ENCODE measurements at regions not wholly inside any gene's neighbourhood (a gene's known extent, or its start where the extent isn't known, plus 50 kb on each side); places are given as distances from the start of the nearest gene placed in this dataset.

DNA sequence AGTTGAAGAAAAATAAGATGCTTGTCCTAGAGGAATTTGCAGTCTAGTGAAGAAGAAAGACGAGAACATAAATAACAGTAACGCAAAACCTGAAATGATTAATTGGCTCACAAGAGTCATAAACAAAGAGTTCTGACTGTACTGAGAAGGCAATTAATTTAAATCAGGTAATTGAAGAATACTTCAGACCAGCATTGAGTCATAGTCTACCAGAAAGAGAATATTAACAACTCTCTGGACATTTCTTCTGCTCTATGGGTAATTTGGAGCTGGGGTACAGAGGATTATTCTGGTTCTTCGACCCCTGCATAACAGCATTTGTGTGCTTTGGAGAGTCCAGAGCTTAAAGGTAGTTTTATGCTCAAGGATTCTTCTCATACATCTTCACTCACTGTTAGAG is 390.3 kb upstream of the DCN start:
- no peak for DNase-seq (ENCODE audit: extremely low read depth, low read depth)

DNA sequence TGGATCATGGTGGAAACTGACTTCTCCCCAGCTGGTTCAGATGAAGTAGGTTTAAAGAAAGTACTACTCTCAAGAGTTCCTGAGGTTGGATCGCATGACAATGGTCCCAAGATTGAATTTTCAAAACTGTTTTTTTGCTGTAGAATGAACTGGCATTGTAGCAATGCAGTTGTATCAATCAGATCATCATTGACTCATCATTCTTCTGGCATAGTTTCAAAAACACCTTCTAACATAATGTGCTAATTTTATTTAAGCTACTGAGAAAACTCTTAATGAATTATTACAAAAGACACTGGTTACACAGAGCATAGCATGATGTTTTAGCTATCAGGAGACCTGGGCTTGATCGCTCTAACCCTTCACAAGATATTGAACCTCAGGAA is 384.5 kb upstream of the DCN start:
- DNase-seq (ENCODE audit: extremely low read depth, low read depth) = no peak

DNA sequence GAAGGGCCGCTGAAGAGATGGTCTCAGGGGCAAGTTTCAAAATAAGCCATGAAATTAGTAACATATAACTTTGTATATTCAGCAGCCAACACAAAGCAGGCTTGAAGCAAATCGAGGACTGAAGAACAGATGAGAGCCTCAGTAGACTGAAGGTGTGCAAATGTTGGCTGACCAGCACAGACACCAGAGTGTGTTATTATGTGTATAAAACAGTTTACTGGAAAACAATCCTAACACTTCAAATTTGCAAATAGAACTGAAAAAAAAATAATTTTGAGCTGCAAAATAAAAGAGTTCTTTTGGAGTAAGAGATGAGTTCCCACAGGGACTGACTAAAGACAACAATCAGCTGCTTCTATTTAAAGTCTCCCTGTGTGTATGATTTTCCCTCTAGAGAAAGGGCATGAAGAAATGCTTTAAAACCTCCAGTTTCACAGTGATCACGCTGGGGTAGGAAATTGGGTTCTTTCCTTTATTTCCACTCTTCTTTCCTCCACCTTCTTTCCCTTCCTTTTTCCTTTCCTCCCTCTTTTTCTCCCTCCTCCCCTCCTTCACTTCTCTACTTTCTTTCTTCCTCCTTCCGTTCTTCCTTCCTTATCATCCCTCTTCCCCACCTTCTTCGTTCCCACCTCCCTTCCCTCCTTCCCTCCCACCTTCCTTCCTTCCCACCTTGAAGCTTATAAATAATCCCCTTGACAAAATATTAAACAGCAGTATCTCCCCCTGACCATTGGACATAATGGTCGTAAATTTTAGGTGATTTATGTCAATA is 383.9 kb upstream of the DCN start:
- DNase-seq (ENCODE audit: extremely low read depth, low read depth) = no peak

DNA sequence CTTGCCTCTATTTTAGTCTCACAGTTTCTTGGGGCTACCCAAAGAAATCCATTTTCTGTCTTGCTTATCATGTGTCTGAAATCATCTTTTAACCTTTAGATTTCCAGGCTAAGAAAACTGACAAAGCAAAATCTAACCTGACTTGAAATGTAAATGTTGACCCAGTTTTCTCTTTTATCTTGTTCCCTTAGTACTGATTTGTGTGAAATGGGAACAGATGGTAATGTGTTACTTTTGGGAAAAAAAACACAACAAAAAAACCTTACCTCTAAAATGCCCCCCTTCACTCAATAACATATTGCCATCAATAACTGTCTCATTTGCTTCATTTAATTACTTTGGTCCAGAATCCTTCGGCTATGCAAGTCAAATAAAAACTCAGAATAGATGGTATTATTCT is 383.2 kb upstream of the DCN start:
- DNase-seq (ENCODE audit: extremely low read depth, low read depth) = no peak

DNA sequence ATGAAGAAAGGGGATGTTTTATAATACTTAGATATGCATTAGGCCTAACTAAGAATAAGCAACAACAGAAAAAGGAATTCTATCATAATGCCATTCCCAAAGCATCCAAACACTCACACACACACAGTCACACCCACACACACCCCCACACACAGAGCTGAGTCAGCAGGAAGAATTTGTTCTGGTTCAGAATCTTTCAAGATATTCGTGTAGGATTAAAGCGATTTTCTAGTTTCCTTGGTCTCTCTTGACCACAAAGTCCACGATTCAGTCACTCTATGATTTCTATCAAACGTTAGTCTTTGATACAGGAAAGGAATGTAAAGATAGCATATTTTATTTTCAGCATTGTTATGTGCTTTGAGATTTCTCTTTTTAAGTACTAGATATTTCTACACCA is 382.6 kb upstream of the DCN start:
- no peak for DNase-seq (ENCODE audit: extremely low read depth, low read depth)

DNA sequence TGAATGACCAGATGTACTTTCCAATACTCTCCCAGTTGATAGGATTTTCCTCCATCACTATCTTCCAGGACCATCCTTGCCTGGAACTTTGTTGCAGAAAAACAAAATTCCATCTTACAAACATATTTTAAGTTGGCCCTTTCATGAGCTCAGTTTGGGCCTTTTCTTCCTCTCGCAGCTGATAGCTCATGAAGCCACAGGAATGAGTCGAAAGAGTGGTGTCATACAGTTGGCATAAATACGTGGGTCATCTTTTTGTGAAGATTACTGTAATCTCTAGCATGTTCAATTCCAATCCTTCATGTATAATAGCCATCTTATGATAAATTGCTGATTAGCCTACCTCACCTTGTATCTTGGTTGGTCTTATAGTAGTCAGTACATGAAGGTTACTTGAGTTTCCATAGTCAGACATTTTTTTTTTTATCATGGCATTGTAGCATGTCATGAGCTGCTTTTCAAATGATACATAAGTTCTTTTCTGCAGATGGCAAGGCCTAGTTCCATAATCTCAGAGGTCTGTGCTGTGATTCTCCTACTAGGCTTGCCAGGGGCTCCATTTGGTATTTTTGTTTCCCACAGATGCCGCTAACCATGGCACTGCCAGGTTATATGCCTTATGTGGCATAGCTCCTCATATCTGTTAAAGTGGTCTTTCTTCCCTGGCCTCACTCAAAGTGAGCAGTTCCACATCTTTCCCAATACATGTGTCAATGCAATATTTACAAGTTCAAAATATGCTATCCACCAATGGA is 380.6 kb upstream of the DCN start:
- DNase-seq (ENCODE audit: extremely low read depth, low read depth) = no peak

DNA sequence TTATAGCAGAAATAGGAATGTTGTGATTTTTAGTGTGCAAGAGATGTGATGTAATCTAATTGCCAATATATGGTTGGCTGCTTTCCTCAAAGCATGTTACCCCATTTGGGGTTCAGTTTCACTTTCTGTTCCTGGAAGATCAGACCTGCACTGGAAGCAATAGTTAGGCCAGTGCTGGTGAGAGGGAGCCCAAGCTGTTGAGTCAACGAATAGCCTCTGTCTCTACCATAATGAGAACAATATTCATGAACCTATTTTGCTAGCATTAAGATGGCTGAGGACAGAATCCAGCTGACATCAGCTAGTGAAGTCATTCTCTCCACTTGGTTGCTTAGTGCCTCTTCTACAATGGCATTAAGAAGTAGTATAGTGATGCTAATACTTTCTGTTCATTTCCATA is 379.9 kb upstream of the DCN start:
- DNase-seq (ENCODE audit: extremely low read depth, low read depth) = no peak

DNA sequence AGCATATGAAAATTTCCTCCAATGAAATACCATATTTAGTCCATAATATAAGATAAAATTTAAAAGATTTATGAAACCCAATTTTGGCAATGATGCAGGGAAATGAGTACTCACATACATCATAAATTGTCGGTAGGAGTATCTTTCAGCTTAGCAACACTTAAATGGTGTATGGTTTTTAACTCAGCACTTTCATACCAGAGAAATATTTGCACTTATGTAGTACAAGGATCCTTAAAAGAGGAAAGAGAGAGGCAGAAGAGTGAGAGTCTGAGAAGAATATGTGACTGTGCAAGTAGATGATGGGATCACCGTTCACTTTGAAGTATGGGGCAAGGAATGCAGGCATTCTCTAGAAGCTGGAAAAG is 379.3 kb upstream of the DCN start:
- DNase-seq (ENCODE audit: extremely low read depth, low read depth) = no peak

DNA sequence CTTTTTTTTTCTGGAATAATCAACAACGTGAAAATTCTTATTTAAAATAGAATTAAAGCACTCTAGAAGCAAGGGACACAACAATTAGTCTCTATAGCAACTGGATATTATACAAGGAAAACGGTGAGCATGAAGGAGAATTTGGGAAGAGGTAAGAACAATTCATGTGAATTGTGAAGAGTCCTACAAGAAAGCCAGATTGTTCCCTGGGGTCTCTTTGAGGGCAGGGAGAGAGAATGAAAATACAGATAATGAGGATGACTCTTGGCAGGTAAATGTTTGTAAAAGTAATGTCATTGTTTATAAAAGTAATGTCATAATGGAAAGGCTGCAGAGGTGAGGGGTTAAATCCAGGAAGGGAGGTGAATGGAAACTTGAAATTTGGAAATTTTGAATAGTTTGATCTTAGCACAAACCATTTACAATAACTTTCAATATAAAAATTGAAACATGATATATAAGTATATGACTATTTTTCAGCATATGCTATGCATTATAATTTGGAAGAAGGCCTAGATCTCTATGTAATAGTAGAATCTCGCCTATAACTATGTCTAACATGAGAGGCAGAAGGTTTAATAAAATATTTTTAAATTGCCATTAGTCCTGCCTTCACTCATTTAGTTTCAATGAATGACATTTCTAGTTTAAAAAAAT is 378.8 kb upstream of the DCN start:
- DNase-seq (ENCODE audit: extremely low read depth, low read depth) = no peak

DNA sequence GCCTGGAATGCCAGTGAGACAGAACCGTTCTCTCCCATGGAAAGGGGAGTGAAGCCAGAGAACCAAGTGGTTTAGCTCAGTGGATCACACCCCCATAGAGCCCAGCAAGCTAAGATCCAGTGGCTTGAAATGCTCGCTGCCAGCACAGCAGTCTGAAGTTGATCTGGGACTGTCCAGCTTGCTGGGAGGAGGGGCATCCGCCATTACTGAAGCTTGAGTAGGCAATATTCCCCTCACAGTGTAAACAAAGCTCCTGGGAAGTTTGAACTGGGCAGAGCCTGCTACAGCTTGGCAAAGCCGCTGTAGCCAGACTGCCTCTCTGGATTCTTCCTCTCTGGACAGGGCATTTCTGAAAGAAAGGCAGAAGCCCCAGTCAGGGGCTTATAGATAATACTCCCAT is 374.3 kb upstream of the DCN start:
- no peak for DNase-seq (ENCODE audit: extremely low read depth, low read depth)

DNA sequence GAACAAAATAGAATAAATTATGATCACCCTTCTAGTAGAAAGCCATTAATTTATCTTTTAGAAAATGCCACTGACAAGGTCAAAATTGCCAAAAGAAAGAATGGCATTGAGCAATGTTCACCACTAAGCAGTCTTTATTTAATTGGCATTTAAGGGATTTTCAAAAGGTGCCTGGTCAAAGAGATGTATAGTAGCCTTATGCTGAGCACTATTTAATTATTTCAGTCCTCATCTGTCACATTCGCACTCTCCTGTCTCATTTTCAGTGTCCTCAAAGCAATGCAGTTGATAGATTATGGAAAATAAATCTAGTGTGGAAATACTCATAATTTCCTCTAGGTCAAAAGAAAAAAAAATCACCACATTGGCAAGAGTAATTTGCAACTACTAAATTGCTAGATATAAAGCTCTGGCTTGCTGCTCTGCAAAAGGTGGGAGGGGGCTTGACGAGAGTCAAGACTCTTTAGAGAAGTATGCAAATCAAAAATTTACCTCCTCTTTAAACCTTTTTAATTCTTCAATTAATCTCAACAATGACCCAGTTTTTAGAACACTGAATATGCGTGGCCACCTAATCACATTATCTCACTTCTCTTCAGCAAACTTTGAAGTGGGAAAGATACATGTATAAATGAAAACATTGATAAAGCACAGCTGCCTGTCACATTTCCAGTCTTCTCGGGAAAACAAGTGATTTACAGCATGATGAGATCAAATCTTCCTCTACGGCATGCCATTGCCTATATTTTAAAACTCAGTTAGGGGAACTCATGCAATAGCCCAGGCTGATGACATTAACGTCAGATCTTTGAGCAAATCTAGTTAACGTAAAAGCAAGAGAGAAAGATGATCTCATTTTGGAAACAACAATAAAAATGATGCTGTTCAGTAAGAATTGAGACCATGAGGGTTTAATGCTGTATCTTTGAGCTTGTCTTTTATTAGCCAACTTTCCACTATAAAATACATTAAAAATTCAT is 373.1 kb upstream of the DCN start:
- DNase-seq (ENCODE audit: extremely low read depth, low read depth) = no peak

DNA sequence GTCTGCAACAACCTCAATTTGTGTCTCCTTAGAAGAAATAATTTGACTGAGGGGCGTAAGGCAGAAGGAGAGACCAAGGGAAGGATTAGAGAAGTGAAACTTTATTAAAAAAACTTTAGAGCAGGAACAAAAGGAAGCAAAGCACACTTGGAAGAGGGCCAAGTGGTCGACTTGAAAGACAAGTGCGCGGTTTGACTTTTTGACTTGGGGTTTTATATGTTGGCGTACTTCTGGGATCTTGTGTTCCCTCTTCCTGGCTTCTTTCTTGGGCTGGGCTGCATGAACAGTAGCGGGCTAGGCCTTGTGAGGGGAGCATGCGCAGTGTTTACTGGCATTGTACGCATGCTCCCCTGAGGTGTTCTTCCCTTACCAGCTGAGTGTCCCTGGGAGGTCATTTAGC is 369.3 kb upstream of the DCN start:
- DNase-seq (ENCODE audit: extremely low read depth, low read depth) = no peak

DNA sequence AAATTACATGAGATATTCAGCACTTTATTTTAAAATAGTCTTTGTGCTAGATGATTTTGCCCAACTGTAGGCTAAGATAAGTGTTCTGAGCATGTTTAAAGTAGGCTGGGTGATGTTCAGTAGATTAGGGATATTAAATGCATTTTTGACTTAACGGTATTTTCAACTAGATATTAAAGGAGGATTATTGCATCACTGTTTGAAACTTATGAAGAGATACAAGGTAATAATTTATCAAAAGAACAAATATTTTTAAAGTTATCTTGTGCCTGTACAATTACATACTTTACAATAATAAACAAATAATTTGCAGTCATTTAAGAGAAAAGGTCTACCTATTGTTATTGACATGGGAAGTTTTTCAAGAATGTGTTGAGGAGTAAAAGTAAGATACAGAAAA is 368.6 kb upstream of the DCN start:
- DNase-seq (ENCODE audit: extremely low read depth, low read depth) = no peak

DNA sequence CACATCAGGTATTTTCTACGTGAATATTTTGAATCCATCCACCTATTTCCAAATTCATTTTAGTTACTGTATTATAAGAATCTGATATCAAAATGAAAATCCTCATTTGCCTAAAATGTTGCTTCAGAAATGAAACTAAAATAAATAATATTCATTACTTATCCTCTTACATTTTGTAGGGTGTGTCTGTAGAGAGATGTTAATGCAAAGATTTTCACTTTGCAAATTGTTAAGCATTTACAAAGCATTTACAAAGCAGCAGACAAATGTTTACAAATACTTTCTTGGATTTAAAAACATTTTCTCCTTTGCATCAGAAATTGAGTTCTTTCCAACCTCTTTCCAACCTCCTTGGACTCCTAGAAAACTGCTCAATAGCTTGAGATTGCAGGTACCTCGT is 360.0 kb upstream of the DCN start:
- no peak for DNase-seq (ENCODE audit: extremely low read depth, low read depth)

DNA sequence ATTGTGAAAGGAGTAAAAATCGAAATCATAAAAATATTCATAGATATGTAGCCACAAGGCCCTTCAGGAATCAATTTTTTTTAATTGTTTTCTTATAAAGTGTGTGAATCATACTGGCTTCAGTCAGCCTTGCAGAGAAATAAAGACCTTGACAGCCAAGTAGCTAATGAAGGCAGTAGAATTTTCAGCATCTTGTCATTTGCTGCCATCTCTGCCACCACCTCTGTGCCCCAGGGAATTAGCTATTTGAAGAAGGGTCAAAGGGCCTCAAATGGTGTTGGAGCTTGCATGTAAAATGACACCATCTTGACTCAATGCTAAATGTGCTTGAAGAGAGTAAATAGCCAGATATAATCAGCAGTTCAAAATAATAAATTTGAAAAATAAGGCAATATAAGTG is 359.4 kb upstream of the DCN start:
- no peak for DNase-seq (ENCODE audit: extremely low read depth, low read depth)

DNA sequence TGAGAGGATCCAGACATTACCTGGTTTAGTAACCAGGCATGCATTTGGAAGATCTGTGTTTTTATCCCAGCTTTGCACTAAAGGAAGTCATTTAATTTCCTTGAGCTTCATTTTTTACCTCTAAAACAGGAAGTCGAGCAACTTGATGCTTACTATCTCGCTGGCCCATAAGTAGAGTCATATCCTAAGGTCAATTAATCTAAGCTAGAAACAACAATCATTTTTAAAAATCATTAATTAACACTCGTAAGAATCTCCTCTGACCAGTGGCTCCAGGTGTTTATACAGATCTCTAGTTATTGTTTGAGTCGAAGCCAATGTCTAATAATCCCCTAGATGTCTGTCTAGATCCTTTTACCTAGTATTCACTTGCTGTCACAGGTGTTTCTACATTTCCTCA is 355.8 kb upstream of the DCN start:
- DNase-seq (ENCODE audit: extremely low read depth, low read depth) = no peak

DNA sequence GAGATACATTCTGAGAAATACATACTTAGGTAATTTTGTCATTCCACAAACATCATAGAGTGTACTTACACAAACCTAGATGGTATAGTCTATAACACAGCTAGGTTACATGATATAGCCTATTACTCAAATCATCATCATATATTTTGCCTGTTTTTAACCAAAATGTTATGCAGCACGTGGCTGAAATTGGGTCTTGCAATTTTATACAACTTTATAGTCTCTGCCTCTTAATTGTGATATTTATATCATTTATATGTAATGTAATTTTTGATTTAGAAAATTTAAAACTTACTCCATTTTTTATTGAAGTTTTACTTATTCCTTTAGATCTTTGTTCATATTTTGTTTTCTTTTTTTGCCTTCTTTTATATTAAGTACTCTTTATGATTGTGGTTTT is 350.7 kb upstream of the DCN start:
- DNase-seq (ENCODE audit: extremely low read depth, low read depth) = no peak

DNA sequence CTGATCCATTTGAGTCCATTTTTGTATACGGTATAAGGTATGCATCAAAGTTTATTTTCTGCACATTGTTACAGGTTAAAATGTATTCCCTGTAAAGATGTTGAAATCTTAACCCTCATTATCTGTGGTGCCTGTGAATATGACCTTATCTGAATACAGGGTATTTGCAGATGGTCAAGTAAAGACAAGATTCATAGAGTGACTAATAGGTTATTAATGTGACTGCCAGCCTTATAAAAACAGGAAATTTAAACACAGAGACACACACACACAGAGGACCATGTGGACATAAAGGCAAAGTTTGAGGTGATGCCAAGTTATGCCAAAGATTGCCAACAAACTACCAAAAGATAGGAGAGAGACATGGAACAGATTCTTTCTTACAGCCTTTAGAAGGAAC is 347.2 kb upstream of the DCN start:
- no peak for DNase-seq (ENCODE audit: extremely low read depth, low read depth)

DNA sequence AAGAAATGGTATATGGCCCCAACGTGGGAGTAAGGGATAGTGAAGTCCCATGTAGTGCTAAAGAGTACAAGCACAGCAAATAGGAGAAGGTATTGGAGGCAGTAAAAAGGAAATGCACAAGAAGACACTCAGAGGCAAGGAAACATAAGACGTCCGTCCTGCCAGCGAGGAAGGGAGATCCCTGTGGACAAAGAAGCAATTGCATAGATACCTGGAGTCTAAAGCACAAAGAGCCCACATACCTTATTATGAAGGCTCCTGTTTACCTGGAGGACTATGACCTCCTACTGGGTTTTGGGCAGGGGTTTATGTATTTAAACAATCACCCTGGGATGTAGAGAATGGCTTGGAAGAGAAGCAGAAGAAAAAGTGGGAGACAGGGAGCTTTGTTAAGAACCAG is 341.2 kb upstream of the DCN start:
- no peak for DNase-seq (ENCODE audit: extremely low read depth, low read depth)

DNA sequence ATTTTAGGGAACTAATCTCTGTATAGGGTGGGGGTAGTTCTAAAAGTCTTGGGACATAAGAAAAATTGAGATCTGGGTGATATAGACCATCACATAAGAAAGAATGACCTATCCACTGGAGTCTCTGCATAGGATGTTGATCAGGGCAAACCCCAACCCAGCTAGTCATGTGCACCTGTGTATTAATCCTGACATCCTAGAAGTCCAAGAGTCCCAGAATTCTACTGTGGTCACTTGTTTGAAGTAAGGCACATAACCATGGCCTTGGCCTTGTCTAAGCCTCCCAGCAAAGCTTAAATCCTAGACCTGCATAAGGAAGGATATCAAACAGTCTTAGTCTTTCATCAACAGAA is 334.1 kb upstream of the DCN start:
- no peak for DNase-seq (ENCODE audit: extremely low read depth, low read depth)

All from NCI-H460 (cell line).